T47D (cell line): ENCODE measurements at regions not wholly inside any gene's neighbourhood (a gene's known extent, or its start where the extent isn't known, plus 50 kb on each side); places are given as distances from the start of the nearest gene placed in this dataset.

Source experiments
- DNase-seq, 2 experiments: peaks; one replicate each; pipeline versions ENCODE4 v3.0.0 to v3.0.0-alpha.2; 2011 to 2012; ENCODE audit warnings: low read depth in 1 of 2, low spot score in 1 of 2
- JUND ChIP-seq: IDR thresholded peaks from 2 replicates; pipeline ENCODE4 v1.6.1; 2012; ENCODE audit warnings: low read depth
- in situ Hi-C: cut with HindIII; loops from 2 replicates; pipeline ENCODE4 v1.10.0; 2016; ENCODE audit warnings: low sequenced_read_pairs, low pct_unique_long_range_greater_than_20kb

- in situ Hi-C loops: no loop called here
- no peak for DNase-seq
- TF ChIP-seq JUND: no peak
Measured at GRCh38 chr13:28550721-28551497, 56.0 kb upstream of the FLT1 start.

GRCh38 chr13:28550091-28550490, 55.2 kb upstream of the FLT1 start:
- no peak for DNase-seq
- TF ChIP-seq JUND: no peak
- in situ Hi-C loops: no loop called here

- in situ Hi-C loops: no loop called here
- DNase-seq: no peak
Measured at GRCh38 chr13:28548872-28549271, 53.9 kb upstream of the FLT1 start.

GRCh38 chr13:28548468-28548867, 53.5 kb upstream of the FLT1 start:
- in situ Hi-C loops: no loop called here
- no peak for DNase-seq

More at GRCh38 chr13:28548872-28549271, 53.9 kb upstream of the FLT1 start:
- TF ChIP-seq JUND: no peak

GRCh38 chr13:28545583-28546333, 50.8 kb upstream of the FLT1 start:
- TF ChIP-seq JUND: no peak
- in situ Hi-C loops: no loop called here
- no peak for DNase-seq

More at GRCh38 chr13:28548468-28548867, 53.5 kb upstream of the FLT1 start:
- TF ChIP-seq JUND: no peak
